NCI-H2171 treated with DMSO at 0.1 percent for 48 hours (cell line): ENCODE measurements at regions not wholly inside any gene's neighbourhood (a gene's known extent, or its start where the extent isn't known, plus 50 kb on each side); places are given as distances from the start of the nearest gene placed in this dataset.

Source experiments
- DNase-seq: peaks from one replicate; lab custom pipeline; 2025; lab: John Stamatoyannopoulos, UW

DNA sequence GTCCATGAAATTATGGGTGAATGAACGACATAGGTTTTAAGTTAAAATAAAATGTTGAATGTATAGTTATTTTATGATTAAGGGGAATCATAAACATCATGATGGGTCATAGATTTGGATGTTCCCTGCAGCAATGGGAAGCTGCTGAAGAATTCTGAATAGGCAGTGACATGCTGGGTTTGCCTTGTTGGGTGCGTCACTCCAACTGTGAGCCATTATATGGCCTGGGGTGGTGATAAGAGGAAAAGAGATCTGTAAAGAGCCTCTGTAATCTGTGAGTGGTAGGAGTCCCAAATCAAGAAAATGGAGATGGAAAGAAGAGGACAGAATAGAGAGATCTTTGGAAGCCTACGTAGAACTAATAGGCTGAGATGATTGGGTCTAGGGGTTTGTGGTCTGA lies 58.1 kb upstream of the GPR26 start:
- DNase-seq: no peak

GRCh38 chr10:123611243-123611642 lies 54.9 kb upstream of the GPR26 start:
- DNase-seq: no peak

DNA sequence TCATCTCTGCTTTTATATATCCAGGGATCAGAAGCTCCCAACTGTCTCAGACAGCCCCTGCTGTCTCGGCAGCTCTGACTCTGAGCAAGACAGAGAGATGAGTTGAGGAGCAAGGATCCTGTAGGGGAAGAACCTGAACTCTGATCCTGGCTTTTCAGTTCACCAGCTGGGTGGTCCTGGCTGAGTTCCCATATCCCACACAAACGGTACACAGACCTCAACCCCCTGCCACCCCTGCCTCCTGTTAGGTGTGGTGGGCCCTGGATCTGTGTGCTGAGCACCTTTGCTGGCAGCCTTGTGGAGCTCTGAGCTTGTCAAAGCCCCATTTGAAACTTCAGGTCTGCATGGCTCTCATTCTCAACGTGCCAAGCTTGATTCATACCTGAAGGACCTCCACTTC lies 54.3 kb upstream of the GPR26 start:
- no peak for DNase-seq

DNA sequence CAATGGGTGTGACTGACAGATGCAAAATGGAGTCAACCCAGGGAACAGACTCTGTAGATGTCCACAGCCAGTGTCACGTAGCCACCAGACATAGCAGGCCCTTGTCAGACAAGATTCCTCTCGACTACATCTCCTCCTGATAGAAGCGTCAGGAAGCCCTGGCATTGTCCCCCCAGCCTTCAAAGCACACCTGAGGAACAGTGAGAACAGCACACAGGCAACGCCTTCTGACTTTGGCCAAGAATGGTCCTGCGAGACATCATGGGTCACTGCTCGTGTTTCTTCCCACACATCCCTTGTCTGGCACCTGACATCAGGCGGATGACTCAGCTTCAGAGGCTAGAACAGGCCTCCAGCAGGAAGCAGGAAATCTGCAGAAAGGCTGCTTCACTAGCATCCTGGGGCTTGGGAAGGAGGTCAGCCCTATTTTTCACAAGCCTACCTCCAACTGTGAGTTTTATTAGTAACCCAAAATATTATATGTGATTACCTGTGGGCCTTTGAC lies 52.8 kb upstream of the GPR26 start:
- no peak for DNase-seq

- DNase-seq: no peak
These were observed 51.3 kb upstream of the GPR26 start for GRCh38 chr10:123614888-123615287.
